ENCODE measurements at regions not wholly inside any gene's neighbourhood (a gene's known extent, or its start where the extent isn't known, plus 50 kb on each side); places are given as distances from the start of the nearest gene placed in this dataset.

DNA sequence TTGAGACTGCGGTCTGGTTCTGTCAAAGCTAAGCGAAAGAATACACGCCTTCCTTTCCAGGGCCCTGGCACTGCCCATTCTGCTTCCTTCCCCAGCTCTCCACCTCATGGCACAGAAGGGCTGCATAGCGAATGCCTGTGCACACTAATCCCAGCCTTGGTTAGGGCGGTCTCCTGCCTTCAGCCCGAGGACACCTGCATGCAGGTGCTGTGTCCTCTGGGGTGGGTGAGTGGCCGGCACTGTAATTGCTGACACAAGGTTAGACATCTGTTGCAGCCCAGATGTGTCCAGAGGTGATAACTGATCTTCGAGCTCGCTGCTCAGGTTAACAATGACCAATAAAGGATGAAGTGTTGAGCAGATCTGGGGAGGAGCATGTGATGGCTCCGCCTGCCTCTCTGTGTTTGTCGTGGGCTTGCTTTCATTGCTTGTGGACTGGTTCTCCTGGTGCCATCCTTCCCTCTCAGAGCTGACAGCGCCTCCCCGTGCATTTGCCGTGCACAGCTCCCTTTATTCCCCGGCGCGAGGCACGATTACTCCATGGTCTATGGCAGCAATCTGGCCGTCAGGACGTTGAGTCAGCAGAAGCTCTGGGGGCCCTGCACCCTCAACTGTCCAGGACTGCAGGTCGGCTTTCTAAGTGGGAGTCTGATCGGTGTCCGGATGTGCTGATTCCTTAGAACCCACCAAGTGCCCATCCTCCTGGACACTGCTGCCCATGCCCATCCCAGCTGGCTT is 1088.2 kb downstream of the BRD1 start:
- in situ Hi-C loops (cut with HindIII; ENCODE audit: extremely low pct_ligation_motif_present, low pct_unique_long_range_greater_than_20kb) (no loop called here), intact Hi-C loops (cut with micrococcal nuclease; ENCODE audit: unreplicated experiment) (no loop called here)
- 89% methylated on average over 15 of the region's 23 CpGs for WGBS (ENCODE audit: low lambda C conversion rate)
- ATAC-seq (no peak), FAIRE-seq (no peak), DNase-seq (ENCODE audit: low spot score) (no peak)
- H3K4me3 ChIP-seq (replicated peaks in 1 of 3; ENCODE audit: insufficient read depth in 1 of 3, low read depth in 2 of 3, low read length in 3 of 3): no peak overlapping the region
- peaks cover 11% of the 10 kb centered on the region for H3K4me1 ChIP-seq (ENCODE audit: insufficient read depth, low read length)
- no TSS peak for BruUV-seq (replicated peaks)
- H3K27me3 ChIP-seq (ENCODE audit: control insufficient read depth in 1 of 2, insufficient read depth in 2 of 2, low read length in 2 of 2): no peaks in the 10 kb centered on the region
- TF ChIP-seq SCMH1 (CRISPR knock-in tag; IDR thresholded peaks at IDR 0.05; ENCODE audit: borderline replicate concordance) (no peak), ZNF615 (CRISPR knock-in tag; IDR thresholded peaks at IDR 0.05; ENCODE audit: borderline replicate concordance) (no peak), ZMYM2 (CRISPR knock-in tag; IDR thresholded peaks at IDR 0.05) (no peak), MAFF (IDR thresholded peaks at IDR 0.05; ENCODE audit: low read depth, low read length) (no peak), MAFK (conservative IDR thresholded peaks at IDR 0.05 in 1 of 2, IDR thresholded peaks at IDR 0.05 in 1 of 2; ENCODE audit: low read length in 2 of 2) (peak in 1 of 2 experiments; percentile 9; a peak in 1 of 4 replicates), CENPT (CRISPR knock-in tag; IDR thresholded peaks at IDR 0.05; ENCODE audit: low read depth) (no peak)
- TF ChIP-seq, protein P1, sequence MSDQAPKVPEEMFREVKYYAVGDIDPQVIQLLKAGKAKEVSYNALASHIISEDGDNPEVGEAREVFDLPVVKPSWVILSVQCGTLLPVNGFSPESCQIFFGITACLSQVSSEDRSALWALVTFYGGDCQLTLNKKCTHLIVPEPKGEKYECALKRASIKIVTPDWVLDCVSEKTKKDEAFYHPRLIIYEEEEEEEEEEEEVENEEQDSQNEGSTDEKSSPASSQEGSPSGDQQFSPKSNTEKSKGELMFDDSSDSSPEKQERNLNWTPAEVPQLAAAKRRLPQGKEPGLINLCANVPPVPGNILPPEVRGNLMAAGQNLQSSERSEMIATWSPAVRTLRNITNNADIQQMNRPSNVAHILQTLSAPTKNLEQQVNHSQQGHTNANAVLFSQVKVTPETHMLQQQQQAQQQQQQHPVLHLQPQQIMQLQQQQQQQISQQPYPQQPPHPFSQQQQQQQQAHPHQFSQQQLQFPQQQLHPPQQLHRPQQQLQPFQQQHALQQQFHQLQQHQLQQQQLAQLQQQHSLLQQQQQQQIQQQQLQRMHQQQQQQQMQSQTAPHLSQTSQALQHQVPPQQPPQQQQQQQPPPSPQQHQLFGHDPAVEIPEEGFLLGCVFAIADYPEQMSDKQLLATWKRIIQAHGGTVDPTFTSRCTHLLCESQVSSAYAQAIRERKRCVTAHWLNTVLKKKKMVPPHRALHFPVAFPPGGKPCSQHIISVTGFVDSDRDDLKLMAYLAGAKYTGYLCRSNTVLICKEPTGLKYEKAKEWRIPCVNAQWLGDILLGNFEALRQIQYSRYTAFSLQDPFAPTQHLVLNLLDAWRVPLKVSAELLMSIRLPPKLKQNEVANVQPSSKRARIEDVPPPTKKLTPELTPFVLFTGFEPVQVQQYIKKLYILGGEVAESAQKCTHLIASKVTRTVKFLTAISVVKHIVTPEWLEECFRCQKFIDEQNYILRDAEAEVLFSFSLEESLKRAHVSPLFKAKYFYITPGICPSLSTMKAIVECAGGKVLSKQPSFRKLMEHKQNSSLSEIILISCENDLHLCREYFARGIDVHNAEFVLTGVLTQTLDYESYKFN (CRISPR knock-in tag; conservative IDR thresholded peaks at IDR 0.05): no peak
- TF ChIP-seq, protein P2, sequence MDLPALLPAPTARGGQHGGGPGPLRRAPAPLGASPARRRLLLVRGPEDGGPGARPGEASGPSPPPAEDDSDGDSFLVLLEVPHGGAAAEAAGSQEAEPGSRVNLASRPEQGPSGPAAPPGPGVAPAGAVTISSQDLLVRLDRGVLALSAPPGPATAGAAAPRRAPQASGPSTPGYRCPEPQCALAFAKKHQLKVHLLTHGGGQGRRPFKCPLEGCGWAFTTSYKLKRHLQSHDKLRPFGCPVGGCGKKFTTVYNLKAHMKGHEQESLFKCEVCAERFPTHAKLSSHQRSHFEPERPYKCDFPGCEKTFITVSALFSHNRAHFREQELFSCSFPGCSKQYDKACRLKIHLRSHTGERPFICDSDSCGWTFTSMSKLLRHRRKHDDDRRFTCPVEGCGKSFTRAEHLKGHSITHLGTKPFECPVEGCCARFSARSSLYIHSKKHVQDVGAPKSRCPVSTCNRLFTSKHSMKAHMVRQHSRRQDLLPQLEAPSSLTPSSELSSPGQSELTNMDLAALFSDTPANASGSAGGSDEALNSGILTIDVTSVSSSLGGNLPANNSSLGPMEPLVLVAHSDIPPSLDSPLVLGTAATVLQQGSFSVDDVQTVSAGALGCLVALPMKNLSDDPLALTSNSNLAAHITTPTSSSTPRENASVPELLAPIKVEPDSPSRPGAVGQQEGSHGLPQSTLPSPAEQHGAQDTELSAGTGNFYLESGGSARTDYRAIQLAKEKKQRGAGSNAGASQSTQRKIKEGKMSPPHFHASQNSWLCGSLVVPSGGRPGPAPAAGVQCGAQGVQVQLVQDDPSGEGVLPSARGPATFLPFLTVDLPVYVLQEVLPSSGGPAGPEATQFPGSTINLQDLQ (CRISPR knock-in tag; IDR thresholded peaks at IDR 0.05): no peak
- H3K27ac ChIP-seq (ENCODE audit: extremely low read length, insufficient read depth, low read length): no peak overlapping the region
- H3K79me2 ChIP-seq (ENCODE audit: insufficient read depth, low read length): peaks cover 3% of the 10 kb centered on the region
- peaks cover 15% of the 10 kb centered on the region; the same call in 1 of the 2 replicates for H4K20me1 ChIP-seq (ENCODE audit: insufficient read depth, low read length)
- H2AFZ ChIP-seq (ENCODE audit: low read length): no peak overlapping the region
- H3K9ac ChIP-seq (ENCODE audit: insufficient read depth, low read depth, low read length): no peak overlapping the region
- POLR2A ChIA-PET: no interaction called here
- no peaks in the 10 kb centered on the region for H3K9me3 ChIP-seq (ENCODE audit: low read length)
- H3K4me2 ChIP-seq (ENCODE audit: low read depth, low read length): no peak overlapping the region
- peaks cover 4 to 25% of the 10 kb centered on the region in 2 experiments; a peak in 4 of 5 replicates for H3K36me3 ChIP-seq (replicated peaks in 1 of 2; ENCODE audit: control insufficient read depth in 1 of 2, insufficient read depth in 2 of 2, low read length in 2 of 2)
- CTCF ChIA-PET (ENCODE audit: low intra/inter-chr PET ratio, low total read pairs): no interaction called here

Data from HepG2 (cell line).